Hepatocyte (in vitro differentiated cells): ENCODE measurements at regions not wholly inside any gene's neighbourhood (a gene's known extent, or its start where the extent isn't known, plus 50 kb on each side); places are given as distances from the start of the nearest gene placed in this dataset.

Experiments used
- CTCF ChIP-seq: fragments of 200-600 bp; sonication (generic); IDR thresholded peaks from 2 replicates; pipeline ENCODE4 v1.5.1; 2016; ENCODE audit warnings: antibody characterized with exemption, mild to moderate bottlenecking; ENCODE audit not compliant: poor library complexity
- EZH2 ChIP-seq: fragments of 200-600 bp; sonication (generic); IDR thresholded peaks from 2 replicates; pipeline ENCODE4 v1.6.1; 2016; ENCODE audit warnings: antibody characterized with exemption, mild to moderate bottlenecking, borderline replicate concordance

DNA sequence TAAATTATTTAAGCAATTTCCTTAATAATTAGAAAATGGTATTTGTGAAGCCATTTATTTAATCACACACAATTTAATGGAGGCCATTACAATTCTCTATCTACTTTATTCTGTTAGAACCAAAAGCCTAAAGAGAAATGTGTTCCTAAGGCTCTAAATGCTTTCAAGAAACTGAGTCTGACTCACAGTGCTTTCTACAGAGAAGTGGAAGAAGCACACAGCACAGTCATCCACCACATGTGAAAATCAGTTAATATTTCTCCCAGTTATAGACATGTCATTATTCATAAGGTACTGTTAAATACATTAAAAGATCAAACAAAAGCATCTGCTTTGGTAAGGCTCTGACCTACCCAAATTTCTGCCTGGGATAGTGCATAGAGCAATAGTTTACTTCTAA lies 214.4 kb downstream of the ALDH8A1 start:
- TF ChIP-seq CTCF (no peak), EZH2 (no peak)
